Progenitor cell of endocrine pancreas (in vitro differentiated cells): ENCODE measurements at regions not wholly inside any gene's neighbourhood (a gene's known extent, or its start where the extent isn't known, plus 50 kb on each side); places are given as distances from the start of the nearest gene placed in this dataset.

Experiments used
- DNase-seq: peaks from one replicate; pipeline ENCODE4 v3.0.0; 2021; ENCODE audit warnings: low spot score; ENCODE audit not compliant: unreplicated experiment
- H3K27ac Mint-ChIP-seq: 2 replicates; pipeline ENCODE4 v1.8.0; 2021; ENCODE audit warnings: mild to moderate bottlenecking, moderate library complexity, mixed read lengths
- H3K27me3 Mint-ChIP-seq: 2 replicates; pipeline ENCODE4 v1.8.0; 2021; ENCODE audit warnings: mixed read lengths
- H3K36me3 Mint-ChIP-seq: 2 replicates; pipeline ENCODE4 v1.8.0; 2022; ENCODE audit warnings: mixed read lengths; ENCODE audit not compliant: insufficient read depth
- H3K4me1 Mint-ChIP-seq: 2 replicates; pipeline ENCODE4 v1.8.0; 2021; ENCODE audit warnings: low read depth, mixed read lengths
- H3K4me3 Mint-ChIP-seq: 2 replicates; pipeline ENCODE4 v1.8.0; 2021; ENCODE audit warnings: low read depth, mild to moderate bottlenecking, moderate library complexity, mixed read lengths
- H3K9me3 Mint-ChIP-seq: 2 replicates; pipeline ENCODE4 v1.8.0; 2021; ENCODE audit warnings: low read depth, mixed read lengths
- CTCF ChIP-seq: fragments of 200-600 bp; sonication (generic); IDR thresholded peaks from one replicate; pipeline ENCODE4 v1.5.0; 2021; ENCODE audit warnings: antibody characterized with exemption, mild to moderate bottlenecking; ENCODE audit not compliant: unreplicated experiment

DNA sequence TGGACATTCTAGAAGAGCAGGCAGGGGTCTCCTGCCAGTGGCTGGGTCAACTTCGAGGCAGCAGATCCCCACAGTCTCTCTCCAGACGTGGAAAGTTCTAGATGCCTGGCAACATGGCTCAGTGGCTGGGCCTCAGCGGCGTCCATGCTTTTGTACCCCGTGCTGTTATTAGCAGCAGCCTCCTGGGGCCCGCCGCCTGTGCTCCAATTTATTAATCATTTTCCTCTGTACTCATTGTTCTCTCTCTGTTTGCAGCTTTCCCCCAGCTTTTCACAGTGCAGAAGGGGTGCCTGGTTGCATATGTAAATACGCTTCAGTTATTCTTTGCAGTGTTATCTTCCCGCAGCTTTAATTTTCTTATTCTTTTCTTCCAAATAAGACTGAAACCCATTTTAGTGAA lies 515.1 kb downstream of the TBC1D22A start:
- Mint-ChIP-seq H3K27ac (no peak overlapping the region), H3K4me3 (no peak overlapping the region), H3K4me1 (no peaks in the 10 kb centered on the region), H3K9me3 (peaks cover 49% of the 10 kb centered on the region), H3K27me3 (no peaks in the 10 kb centered on the region), H3K36me3 (peaks cover 4% of the 10 kb centered on the region)
- TF ChIP-seq CTCF: no peak
- no peak for DNase-seq

- no peak for TF ChIP-seq CTCF
- Mint-ChIP-seq H3K4me1 (no peaks in the 10 kb centered on the region), H3K36me3 (peaks cover 4% of the 10 kb centered on the region), H3K27ac (no peak overlapping the region), H3K4me3 (no peak overlapping the region), H3K27me3 (no peaks in the 10 kb centered on the region), H3K9me3 (peaks cover 47% of the 10 kb centered on the region)
- no peak for DNase-seq
Observed at GRCh38 chr22:47276991-47277390, 514.5 kb downstream of the TBC1D22A start.

- peaks cover 45% of the 10 kb centered on the region for H3K9me3 Mint-ChIP-seq
- no peak overlapping the region for H3K27ac Mint-ChIP-seq
- H3K27me3 Mint-ChIP-seq: no peaks in the 10 kb centered on the region
- peaks cover 3% of the 10 kb centered on the region for H3K36me3 Mint-ChIP-seq
- no peak overlapping the region for H3K4me3 Mint-ChIP-seq
- TF ChIP-seq CTCF: no peak
- no peaks in the 10 kb centered on the region for H3K4me1 Mint-ChIP-seq
- no peak for DNase-seq
Observed at GRCh38 chr22:47276450-47276820, 514.0 kb downstream of the TBC1D22A start.

GRCh38 chr22:47275605-47276449 lies 513.4 kb downstream of the TBC1D22A start:
- Mint-ChIP-seq H3K27me3 (no peaks in the 10 kb centered on the region), H3K4me3 (no peak overlapping the region), H3K4me1 (no peaks in the 10 kb centered on the region), H3K9me3 (peaks cover 47% of the 10 kb centered on the region), H3K27ac (no peak overlapping the region), H3K36me3 (peaks cover 3% of the 10 kb centered on the region)
- no peak for TF ChIP-seq CTCF
- no peak for DNase-seq

DNA sequence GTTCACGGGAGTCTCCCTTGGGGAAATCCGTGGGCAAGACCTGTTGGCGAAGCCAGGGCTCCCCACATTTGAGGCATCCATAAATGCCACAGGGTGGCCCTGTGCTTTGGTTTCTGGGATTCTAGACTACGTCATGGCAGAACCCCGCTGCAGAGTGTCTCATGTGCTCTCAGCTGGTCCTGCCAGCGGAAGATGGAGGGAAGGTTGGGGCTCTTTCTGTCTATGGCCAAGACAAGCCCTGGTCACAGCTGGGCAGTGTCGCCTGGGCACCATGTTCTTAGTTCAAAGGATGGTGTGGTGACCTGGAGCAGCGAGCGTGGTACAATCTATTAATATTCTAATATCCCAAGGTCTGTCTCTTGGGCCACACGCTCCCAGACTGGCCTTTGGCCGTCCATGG lies 511.7 kb downstream of the TBC1D22A start:
- TF ChIP-seq CTCF: no peak
- no peak overlapping the region for H3K27ac Mint-ChIP-seq
- H3K4me3 Mint-ChIP-seq: no peak overlapping the region
- H3K27me3 Mint-ChIP-seq: no peaks in the 10 kb centered on the region
- peaks cover 3% of the 10 kb centered on the region for H3K36me3 Mint-ChIP-seq
- H3K9me3 Mint-ChIP-seq: peaks cover 48% of the 10 kb centered on the region
- H3K4me1 Mint-ChIP-seq: no peaks in the 10 kb centered on the region
- DNase-seq: no peak
